Uterus (tissue), 3 donors: ENCODE measurements at regions not wholly inside any gene's neighbourhood (a gene's known extent, or its start where the extent isn't known, plus 50 kb on each side); places are given as distances from the start of the nearest gene placed in this dataset.

ENCODE experiments used
- DNase-seq, 2 donors: peaks; one replicate each; pipeline ENCODE4 v3.0.0-alpha.2; 2019 to 2020
- H3K27ac ChIP-seq, 2 donors: fragments of 200-600 bp; sonication (generic); 1 replicate in 1 of 2; 2 replicates in 1 of 2; pipeline ENCODE4 v1.5.1; 2016 to 2018
- H3K27me3 ChIP-seq, 2 donors: fragments of 200-600 bp; sonication (generic); one replicate each; pipeline ENCODE4 v1.5.1; 2018 to 2019; ENCODE audit warnings: control low read depth in 1 of 2
- H3K36me3 ChIP-seq, 2 donors: fragments of 200-600 bp; sonication (generic); one replicate each; pipeline ENCODE4 v1.5.1; 2019; ENCODE audit warnings: control low read depth in 1 of 2
- H3K4me1 ChIP-seq, 2 donors: fragments of 200-600 bp; sonication (generic); one replicate each; pipeline ENCODE4 v1.5.1; 2018 to 2019; ENCODE audit warnings: control low read depth in 1 of 2
- H3K4me3 ChIP-seq, 2 donors: fragments of 200-600 bp; sonication (generic); 1 replicate in 1 of 2; 2 replicates in 1 of 2; pipeline ENCODE4 v1.5.1; 2018 to 2019; ENCODE audit warnings: mild to moderate bottlenecking in 1 of 2
- H3K9me3 ChIP-seq, 2 donors: fragments of 200-600 bp; sonication (generic); one replicate each; pipeline ENCODE4 v1.5.1; 2019; ENCODE audit warnings: control low read depth in 1 of 2
- POLR2A ChIP-seq, 2 donors: fragments of 450-650 bp; IDR thresholded peaks; one replicate each; pipeline ENCODE4 v1.6.1; 2016; ENCODE audit warnings: antibody characterized with exemption in 2 of 2, mild to moderate bottlenecking in 1 of 2, moderate library complexity in 1 of 2
- intact Hi-C: fragments of 100-400 bp; cut with DNase I; formaldehyde crosslinking; loops from one replicate; pipeline ENCODE4 v1.15.1; 2023; ENCODE audit warnings: low total_unique reads
- TF ChIP-seq, protein P1 (sequence below), 4 experiments: fragments of 200-600 bp in 2 of 4; fragments of 450-650 bp in 2 of 4; sonication (generic) in 2 of 4; IDR thresholded peaks; one replicate each; pipeline ENCODE4 v1.5.1; 2016 to 2019; ENCODE audit warnings: antibody characterized with exemption in 4 of 4, mild to moderate bottlenecking in 2 of 4, moderate library complexity in 1 of 4
- donor health status: DM: yes; HTN: yes; CAD: no.

DNA sequence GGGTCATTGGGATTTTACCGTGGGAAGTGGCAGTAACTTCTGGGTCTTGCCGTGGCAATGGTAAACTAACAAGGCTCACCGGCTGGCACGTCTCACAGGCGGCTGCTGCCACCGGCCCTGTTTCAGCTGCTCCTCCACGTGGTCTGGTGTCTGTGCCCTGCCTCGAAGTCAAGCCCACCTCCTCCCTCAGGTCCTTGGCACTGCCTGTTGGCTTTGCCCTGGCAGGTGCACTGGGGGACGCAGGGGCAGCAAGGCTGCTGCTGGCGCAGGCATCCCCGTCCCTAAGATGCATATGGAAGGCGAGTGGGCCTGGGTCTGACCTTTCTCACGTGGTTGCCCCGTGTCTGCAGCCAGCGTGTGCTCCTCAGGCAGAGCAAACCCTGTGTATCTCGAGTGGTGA is 783.6 kb downstream of the BRD1 start:
- intact Hi-C loops: no loop called here
- no peaks in the 10 kb centered on the region for H3K36me3 ChIP-seq
- no peaks in the 10 kb centered on the region for H3K27me3 ChIP-seq
- H3K4me1 ChIP-seq: no peaks in the 10 kb centered on the region
- TF ChIP-seq, protein P1, sequence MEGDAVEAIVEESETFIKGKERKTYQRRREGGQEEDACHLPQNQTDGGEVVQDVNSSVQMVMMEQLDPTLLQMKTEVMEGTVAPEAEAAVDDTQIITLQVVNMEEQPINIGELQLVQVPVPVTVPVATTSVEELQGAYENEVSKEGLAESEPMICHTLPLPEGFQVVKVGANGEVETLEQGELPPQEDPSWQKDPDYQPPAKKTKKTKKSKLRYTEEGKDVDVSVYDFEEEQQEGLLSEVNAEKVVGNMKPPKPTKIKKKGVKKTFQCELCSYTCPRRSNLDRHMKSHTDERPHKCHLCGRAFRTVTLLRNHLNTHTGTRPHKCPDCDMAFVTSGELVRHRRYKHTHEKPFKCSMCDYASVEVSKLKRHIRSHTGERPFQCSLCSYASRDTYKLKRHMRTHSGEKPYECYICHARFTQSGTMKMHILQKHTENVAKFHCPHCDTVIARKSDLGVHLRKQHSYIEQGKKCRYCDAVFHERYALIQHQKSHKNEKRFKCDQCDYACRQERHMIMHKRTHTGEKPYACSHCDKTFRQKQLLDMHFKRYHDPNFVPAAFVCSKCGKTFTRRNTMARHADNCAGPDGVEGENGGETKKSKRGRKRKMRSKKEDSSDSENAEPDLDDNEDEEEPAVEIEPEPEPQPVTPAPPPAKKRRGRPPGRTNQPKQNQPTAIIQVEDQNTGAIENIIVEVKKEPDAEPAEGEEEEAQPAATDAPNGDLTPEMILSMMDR (IDR thresholded peaks at IDR 0.05): no peak
- no peak for TF ChIP-seq POLR2A (IDR thresholded peaks at IDR 0.05)
- no peak for DNase-seq
- H3K9me3 ChIP-seq: no peaks in the 10 kb centered on the region
- H3K4me3 ChIP-seq: no peak overlapping the region
- H3K27ac ChIP-seq: no peak overlapping the region

DNA sequence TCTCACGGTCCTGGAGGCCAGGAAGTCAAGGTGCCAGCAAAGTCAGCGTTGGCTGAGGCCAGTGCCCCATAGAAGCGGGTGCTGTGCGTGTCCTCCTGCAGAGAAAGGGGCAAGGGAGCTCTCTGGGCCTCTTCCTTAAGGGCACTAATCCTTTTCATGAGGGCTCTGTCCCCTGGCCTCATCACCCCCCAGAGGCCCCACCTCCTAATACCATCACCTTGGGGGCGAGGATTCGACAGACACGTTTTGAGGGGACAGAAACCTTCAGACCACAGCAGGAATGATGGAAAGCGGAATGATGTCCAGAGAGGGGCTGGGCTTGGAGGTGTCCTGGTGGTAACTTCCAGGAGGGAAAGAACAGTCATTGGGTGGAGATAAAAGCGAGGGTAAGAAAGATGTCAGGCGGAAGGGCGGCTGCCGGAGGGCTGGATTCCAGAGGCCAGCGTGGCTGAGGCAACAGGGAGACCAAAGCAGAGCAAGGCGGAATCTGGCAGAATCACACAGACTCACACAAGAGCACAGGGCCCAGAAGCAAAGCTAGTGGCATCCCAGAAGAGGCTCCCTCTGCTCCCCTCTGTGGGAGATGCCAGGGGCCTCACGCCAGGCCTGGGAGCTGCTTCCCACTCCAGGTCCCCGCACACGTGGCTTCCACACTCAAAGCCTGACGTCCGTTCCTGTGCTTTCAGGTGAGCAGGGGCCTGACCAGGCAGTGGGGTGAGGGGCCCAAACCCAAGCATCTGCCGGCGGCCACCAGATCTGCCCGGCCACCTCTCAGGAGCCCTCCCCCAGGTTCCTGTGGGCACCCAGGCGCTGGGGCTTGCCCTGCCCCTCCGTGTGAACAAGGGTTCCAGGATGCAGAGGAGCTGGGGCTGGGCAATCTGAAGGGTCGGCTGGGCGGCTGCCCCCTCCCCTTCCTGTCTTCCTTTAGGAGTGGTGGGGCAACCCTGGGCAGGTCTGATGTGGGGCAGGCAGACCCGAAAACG is 784.5 kb downstream of the BRD1 start:
- no peaks in the 10 kb centered on the region for H3K9me3 ChIP-seq
- DNase-seq: no peak
- H3K36me3 ChIP-seq: no peaks in the 10 kb centered on the region
- H3K4me1 ChIP-seq: no peaks in the 10 kb centered on the region
- intact Hi-C loops: no loop called here
- no peaks in the 10 kb centered on the region for H3K27me3 ChIP-seq
- no peak overlapping the region for H3K27ac ChIP-seq
- H3K4me3 ChIP-seq: no peak overlapping the region
- no peak for TF ChIP-seq POLR2A (IDR thresholded peaks at IDR 0.05)
- TF ChIP-seq, protein P1 (IDR thresholded peaks at IDR 0.05): no peak

DNA sequence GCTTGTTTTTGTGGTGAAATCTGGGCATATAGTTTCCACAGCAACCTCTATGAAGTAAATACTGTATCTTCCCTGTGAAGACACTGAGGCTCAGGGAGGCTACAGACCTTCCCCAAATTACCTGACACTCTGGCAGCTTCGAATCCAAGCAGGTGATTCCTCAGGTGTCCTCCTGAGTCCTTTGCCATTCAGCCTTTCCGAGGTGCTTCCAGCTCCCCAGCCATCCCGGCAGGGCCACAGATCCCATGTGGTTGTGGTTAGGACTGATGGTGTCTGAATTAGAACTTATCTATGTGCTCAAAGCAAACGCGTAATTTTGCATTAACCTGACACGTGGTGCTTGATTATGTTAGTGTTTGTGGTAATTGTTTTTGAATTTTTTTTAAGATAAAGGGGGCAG is 785.6 kb downstream of the BRD1 start:
- Histone ChIP-seq H3K36me3 (no peaks in the 10 kb centered on the region), H3K4me3 (no peak overlapping the region), H3K9me3 (no peaks in the 10 kb centered on the region), H3K4me1 (no peaks in the 10 kb centered on the region), H3K27me3 (no peaks in the 10 kb centered on the region), H3K27ac (no peak overlapping the region)
- DNase-seq: no peak
- no peak for TF ChIP-seq POLR2A (IDR thresholded peaks at IDR 0.05)
- TF ChIP-seq, protein P1 (IDR thresholded peaks at IDR 0.05): no peak
- intact Hi-C loops: no loop called here

DNA sequence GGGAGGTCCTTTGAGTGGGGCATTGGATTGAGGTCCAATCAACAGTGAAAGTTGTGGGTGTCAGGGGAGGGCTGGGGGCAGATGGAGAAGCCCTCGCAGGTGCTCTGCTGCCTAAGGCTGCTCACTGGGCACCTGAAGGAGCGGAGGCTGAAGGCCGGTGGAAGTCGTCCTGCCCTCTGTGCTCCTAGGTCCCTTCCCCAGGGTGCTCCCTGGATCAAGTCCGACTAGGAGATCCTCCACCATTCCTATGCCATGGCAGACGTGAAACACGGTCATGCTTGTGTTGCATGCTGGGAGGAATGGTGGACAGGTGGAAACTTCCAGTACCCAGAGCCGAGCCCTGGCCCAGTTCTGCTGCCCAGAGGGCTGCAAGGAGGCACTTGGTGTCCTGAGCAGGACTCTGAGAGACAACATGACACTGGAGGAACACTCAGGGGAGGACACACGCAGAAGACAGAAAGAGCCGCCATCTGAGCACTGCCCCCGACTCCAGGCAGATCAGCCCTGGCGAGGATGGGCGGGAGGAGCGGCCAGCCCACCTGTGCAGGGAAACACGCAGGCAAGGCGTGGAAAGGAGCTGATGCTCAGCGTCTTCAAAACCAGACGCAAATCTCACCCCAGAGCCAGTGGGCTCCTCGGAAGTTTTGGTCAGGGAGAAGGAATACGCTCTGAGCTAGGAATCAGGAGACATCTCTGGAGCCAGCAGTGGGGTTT is 786.8 kb downstream of the BRD1 start:
- intact Hi-C loops: no loop called here

More for the DNA sequence above, 786.8 kb downstream of the BRD1 start:
- no peak overlapping the region for H3K27ac ChIP-seq
- no peak for DNase-seq
- no peak for TF ChIP-seq POLR2A (IDR thresholded peaks at IDR 0.05)
- TF ChIP-seq, protein P1 (IDR thresholded peaks at IDR 0.05): no peak
- no peaks in the 10 kb centered on the region for H3K27me3 ChIP-seq
- H3K4me1 ChIP-seq: no peaks in the 10 kb centered on the region
- no peaks in the 10 kb centered on the region for H3K9me3 ChIP-seq
- no peaks in the 10 kb centered on the region for H3K36me3 ChIP-seq
- no peak overlapping the region for H3K4me3 ChIP-seq
